Esophagus squamous epithelium (tissue), 4 donors: ENCODE measurements at regions not wholly inside any gene's neighbourhood (a gene's known extent, or its start where the extent isn't known, plus 50 kb on each side); places are given as distances from the start of the nearest gene placed in this dataset.

ENCODE experiments used
- POLR2A ChIP-seq, 4 donors: fragments of 450-650 bp; IDR thresholded peaks; one replicate each; pipeline ENCODE4 v1.6.1; 2017; ENCODE audit warnings: antibody characterized with exemption in 4 of 4, mild to moderate bottlenecking in 4 of 4, moderate library complexity in 3 of 4
- TF ChIP-seq, protein P1 (sequence below), 6 experiments: fragments of 450-650 bp in 4 of 6; fragments of 200-600 bp in 2 of 6; sonication (generic) in 2 of 6; IDR thresholded peaks; one replicate each; pipeline ENCODE4 v1.5.1; 2016 to 2019; ENCODE audit warnings: antibody characterized with exemption in 6 of 6, mild to moderate bottlenecking in 4 of 6, moderate library complexity in 4 of 6

DNA sequence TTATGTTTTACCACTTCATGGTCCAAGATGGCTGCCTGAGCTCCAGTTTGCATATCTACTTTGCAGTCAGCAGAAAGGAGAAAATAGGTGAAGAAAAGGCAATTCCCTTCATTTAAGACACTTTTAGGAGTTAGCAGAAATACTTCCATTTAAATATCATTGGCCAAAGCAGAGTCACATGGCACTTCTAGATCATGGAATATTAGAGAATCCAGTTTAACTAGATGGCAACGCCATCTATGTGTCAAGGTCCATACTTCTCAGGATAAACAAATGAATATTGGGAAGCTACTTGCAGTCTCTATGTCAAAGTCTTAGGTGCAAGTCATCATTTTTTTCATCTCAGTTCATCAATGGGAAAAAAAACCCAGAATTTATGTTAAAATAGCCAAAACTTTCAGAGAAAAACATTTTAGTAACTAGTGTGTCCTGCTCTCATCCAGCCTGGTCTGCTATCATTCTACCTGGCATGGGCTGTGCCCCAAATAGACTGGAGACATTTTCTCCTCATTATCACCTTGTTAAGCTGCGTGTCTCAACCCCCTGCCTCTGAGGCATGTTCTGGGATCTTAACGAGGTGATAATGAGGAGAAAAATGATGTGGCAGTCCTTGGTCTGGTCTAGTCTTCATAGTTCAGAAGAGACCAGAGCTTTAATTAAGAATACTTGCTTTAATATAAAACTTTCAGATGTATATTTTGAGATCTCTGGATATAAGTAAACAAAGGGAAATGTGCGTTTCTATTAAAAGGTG, 227.3 kb downstream of the TBX18 start:
- TF ChIP-seq, protein P1, sequence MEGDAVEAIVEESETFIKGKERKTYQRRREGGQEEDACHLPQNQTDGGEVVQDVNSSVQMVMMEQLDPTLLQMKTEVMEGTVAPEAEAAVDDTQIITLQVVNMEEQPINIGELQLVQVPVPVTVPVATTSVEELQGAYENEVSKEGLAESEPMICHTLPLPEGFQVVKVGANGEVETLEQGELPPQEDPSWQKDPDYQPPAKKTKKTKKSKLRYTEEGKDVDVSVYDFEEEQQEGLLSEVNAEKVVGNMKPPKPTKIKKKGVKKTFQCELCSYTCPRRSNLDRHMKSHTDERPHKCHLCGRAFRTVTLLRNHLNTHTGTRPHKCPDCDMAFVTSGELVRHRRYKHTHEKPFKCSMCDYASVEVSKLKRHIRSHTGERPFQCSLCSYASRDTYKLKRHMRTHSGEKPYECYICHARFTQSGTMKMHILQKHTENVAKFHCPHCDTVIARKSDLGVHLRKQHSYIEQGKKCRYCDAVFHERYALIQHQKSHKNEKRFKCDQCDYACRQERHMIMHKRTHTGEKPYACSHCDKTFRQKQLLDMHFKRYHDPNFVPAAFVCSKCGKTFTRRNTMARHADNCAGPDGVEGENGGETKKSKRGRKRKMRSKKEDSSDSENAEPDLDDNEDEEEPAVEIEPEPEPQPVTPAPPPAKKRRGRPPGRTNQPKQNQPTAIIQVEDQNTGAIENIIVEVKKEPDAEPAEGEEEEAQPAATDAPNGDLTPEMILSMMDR (IDR thresholded peaks at IDR 0.05), result no peak
- no peak for TF ChIP-seq POLR2A (IDR thresholded peaks at IDR 0.05)
